Central memory CD8-positive, alpha-beta T cell (primary cell): ENCODE measurements at regions not wholly inside any gene's neighbourhood (a gene's known extent, or its start where the extent isn't known, plus 50 kb on each side); places are given as distances from the start of the nearest gene placed in this dataset.
"Not testable (repeated sequence)": the region's sequence is repeated elsewhere in the genome, so short reads cannot be mapped to it uniquely, and the experiment has no call there.

ENCODE experiments used
- ATAC-seq: fragments of 150-1000 bp; cut with Tn5 transposase; replicated peaks from 2 replicates; pipeline ENCODE4 v1.10.0; 2022; ENCODE audit warnings: mild to moderate bottlenecking, moderate FRiP score, moderate number of reproducible peaks; ENCODE audit not compliant: poor library complexity, severe bottlenecking; ENCODE audit errors: extremely low read depth
- DNase-seq, 2 donors: peaks; one replicate each; pipeline ENCODE4 v3.0.0; 2021; ENCODE audit warnings: low spot score in 2 of 2
- H3K27ac Mint-ChIP-seq: one replicate; pipeline ENCODE4 v1.8.0; 2022; ENCODE audit warnings: low read depth, mild to moderate bottlenecking, moderate library complexity, mixed read lengths
- H3K27me3 Mint-ChIP-seq: one replicate; pipeline ENCODE4 v1.8.0; 2022; ENCODE audit warnings: mixed read lengths
- H3K36me3 Mint-ChIP-seq: one replicate; pipeline ENCODE4 v1.8.0; 2022; ENCODE audit warnings: mild to moderate bottlenecking, moderate library complexity, mixed read lengths; ENCODE audit not compliant: insufficient read depth
- H3K4me1 Mint-ChIP-seq: one replicate; pipeline ENCODE4 v1.8.0; 2022; ENCODE audit warnings: mixed read lengths
- H3K4me3 Mint-ChIP-seq: one replicate; pipeline ENCODE4 v1.8.0; 2022; ENCODE audit warnings: mild to moderate bottlenecking, moderate library complexity, mixed read lengths
- H3K9me3 Mint-ChIP-seq: one replicate; pipeline ENCODE4 v1.8.0; 2022; ENCODE audit warnings: mixed read lengths

DNA sequence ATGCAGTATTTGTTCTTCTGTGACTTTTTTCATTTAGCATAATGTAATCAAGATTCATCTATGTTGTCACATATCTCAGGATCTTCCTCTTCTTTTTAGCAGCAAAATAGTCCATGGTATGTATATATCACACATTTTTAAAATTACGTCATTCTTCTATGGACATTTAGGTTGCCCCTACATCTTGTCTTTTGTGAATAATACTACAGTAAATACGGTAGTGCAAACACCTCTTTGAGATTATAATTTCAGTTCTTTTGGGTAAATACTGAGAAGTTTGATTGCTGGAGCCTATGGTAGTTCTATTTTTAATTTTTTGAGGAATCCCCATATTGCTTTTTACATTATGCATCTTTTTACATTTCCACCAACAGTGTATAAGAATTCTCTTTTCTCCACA lies 1174.9 kb downstream of the NSUN3 start:
- Mint-ChIP-seq H3K9me3 (peaks cover 31% of the 10 kb centered on the region), H3K4me3 (no peak overlapping the region), H3K27me3 (no peaks in the 10 kb centered on the region), H3K4me1 (no peaks in the 10 kb centered on the region), H3K36me3 (no peaks in the 10 kb centered on the region), H3K27ac (no peak overlapping the region)
- DNase-seq = no peak
- ATAC-seq = no peak

DNA sequence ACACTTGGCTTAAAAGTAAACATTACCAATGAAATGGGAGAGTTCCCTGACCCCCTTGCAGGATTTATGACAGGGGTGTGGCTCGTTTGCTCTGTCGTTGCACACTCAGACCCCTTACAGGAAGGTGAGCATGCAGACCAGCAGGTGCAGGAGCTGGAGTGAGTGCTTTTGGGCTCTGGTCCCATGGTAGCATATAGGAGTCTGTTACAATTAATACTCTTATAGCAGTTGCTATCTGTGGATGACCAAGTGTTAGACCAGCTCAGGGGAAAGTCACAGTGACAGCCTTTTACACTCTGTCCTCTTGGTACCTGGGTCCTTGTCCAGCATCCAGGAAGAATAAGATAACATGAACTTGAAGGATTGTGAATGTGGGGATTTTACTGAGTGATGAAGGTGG lies 1177.5 kb downstream of the NSUN3 start:
- ATAC-seq = no peak
- H3K4me3 Mint-ChIP-seq = no peak overlapping the region
- no peaks in the 10 kb centered on the region for H3K27me3 Mint-ChIP-seq

DNA sequence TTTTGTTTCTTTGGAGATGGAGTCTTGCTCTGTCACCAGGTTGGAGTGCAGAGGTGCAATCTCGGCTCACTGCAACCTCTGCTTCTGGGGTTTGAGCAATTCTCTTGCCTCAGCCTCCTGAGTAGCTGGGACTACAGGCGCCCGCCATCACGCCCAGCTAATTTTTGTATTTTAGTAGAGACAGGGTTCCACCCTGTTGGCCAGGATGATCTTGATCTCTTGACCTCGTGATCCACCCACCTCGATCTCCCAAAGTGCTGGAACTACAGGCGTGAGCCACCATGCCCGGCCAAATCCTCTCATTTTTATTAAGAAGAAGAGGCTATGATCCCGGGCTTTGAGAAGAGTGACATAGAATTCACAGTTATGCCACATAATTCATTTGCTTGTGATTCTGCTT lies 1178.4 kb downstream of the NSUN3 start:
- not testable (repeated sequence) for H3K36me3 Mint-ChIP-seq, H3K4me1 Mint-ChIP-seq, DNase-seq, H3K4me3 Mint-ChIP-seq, H3K27me3 Mint-ChIP-seq, H3K27ac Mint-ChIP-seq, ATAC-seq
- H3K9me3 Mint-ChIP-seq = peaks cover 32% of the 10 kb centered on the region

More for the DNA sequence above, 1177.5 kb downstream of the NSUN3 start:
- Mint-ChIP-seq H3K36me3 (no peaks in the 10 kb centered on the region), H3K27ac (no peak overlapping the region), H3K4me1 (no peaks in the 10 kb centered on the region), H3K9me3 (peaks cover 26% of the 10 kb centered on the region)
- no peak for DNase-seq

DNA sequence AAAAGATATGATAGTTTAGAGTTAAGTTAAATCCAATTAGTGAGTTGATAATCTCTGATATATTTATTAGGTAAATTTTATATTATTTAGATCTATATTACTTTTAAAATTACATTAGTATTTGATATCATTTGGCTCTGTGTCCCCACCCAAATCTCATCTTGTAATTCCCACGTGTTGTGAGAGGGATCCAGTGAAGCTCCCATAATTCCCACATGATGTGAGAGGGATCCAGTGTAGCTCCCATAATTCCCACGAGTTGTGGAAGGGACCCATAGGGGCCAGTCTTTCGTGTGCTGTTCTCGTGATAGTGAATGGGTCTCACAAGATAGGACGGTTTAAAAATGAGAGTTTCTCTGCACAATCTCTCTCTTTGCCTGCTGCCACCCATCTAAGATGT lies 1183.6 kb downstream of the NSUN3 start:
- Mint-ChIP-seq H3K27ac (no peak overlapping the region), H3K27me3 (no peaks in the 10 kb centered on the region), H3K4me3 (no peak overlapping the region), H3K36me3 (no peaks in the 10 kb centered on the region), H3K9me3 (peaks cover 7% of the 10 kb centered on the region), H3K4me1 (no peaks in the 10 kb centered on the region)
- no peak for DNase-seq
- ATAC-seq = no peak

DNA sequence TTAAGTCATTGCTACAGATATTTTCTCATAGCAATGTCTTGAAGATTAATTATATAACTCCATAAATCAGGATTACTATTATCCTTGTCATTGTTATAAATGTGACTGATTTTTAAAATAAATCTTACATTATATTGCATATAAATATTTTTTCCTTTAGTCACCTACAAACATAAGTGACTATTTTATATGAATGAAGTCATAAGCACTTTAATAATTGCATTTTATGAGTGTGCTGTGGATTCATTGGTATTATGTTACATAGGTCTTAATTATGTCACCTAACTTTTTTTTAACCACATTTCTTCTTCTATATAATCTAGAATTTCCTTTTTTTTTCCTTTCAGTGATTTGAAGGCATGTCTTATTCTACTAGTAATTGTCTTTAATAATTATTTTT lies 1191.2 kb downstream of the NSUN3 start:
- no peak for DNase-seq
- peaks cover 18% of the 10 kb centered on the region for H3K9me3 Mint-ChIP-seq
- no peaks in the 10 kb centered on the region for H3K27me3 Mint-ChIP-seq
- H3K36me3 Mint-ChIP-seq = no peaks in the 10 kb centered on the region
- no peak for ATAC-seq
- H3K4me3 Mint-ChIP-seq = no peak overlapping the region
- H3K4me1 Mint-ChIP-seq = no peaks in the 10 kb centered on the region
- H3K27ac Mint-ChIP-seq = no peak overlapping the region

DNA sequence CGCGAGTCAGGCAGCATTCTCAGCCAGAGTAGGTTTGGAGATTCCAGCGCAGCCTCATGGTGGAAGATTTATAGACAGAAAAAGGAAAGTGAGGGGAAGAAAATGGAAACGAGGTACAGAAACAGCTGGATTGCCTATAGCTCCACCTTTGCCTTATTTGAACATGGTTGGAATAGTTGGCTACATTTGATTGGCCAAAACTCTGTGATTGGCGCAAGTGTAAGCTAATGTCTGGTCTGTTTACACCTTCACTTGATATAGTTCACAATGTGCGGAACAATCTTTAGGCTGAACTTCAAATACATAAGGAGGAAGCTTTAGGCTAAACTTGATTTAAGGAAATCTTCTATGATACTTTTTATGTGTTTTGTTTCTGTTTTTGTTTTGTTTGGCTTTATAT lies 1191.9 kb downstream of the NSUN3 start:
- Mint-ChIP-seq H3K9me3 (peaks cover 18% of the 10 kb centered on the region), H3K27me3 (no peaks in the 10 kb centered on the region)

DNA sequence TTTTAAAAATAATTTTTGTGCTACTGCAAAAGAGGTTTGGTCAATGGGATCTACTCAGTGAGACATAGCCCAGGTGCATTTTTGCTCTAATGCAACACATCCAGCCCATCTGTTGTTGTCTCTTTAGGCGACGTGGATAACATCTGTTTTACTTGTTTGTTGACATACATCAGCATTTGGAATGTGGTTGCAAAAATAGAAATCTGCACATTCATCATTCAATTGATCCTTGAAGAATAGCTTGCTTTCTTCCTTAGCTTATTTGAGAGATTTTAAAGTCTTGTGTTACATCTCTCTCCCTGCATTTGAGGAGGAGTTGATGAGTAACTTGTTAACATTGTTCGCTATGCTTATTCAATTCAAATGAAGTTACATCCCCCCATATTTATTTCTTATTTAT lies 1202.3 kb downstream of the NSUN3 start:
- no peaks in the 10 kb centered on the region for H3K36me3 Mint-ChIP-seq
- no peaks in the 10 kb centered on the region for H3K4me1 Mint-ChIP-seq
- no peak for ATAC-seq
- peaks cover 11% of the 10 kb centered on the region for H3K9me3 Mint-ChIP-seq
- DNase-seq = no peak
- H3K4me3 Mint-ChIP-seq = no peak overlapping the region
- no peak overlapping the region for H3K27ac Mint-ChIP-seq
- H3K27me3 Mint-ChIP-seq = no peaks in the 10 kb centered on the region

More for the DNA sequence above, 1191.9 kb downstream of the NSUN3 start:
- no peak for ATAC-seq
- Mint-ChIP-seq H3K4me1 (no peaks in the 10 kb centered on the region), H3K27ac (no peak overlapping the region), H3K36me3 (no peaks in the 10 kb centered on the region), H3K4me3 (no peak overlapping the region)
- no peak for DNase-seq

DNA sequence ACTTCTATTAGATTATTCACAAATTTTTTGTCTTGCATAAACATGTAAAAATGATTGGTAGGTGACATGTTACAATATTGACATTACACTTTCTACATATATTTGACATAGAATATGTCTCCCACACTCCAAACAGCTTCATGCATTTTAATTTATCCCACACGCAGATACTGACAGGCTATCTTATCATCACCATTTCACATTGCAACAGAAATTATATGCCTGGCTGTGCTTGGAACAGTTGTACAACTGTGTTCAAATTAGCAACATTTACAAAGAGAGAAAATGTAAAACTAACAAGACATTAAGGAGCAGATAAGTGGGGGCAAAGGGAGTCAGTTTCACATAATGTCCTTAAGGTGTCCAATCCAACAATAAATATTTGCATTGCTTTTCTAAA lies 1208.5 kb downstream of the NSUN3 start:
- no peak overlapping the region for H3K4me3 Mint-ChIP-seq
- peaks cover 11% of the 10 kb centered on the region for H3K9me3 Mint-ChIP-seq

DNA sequence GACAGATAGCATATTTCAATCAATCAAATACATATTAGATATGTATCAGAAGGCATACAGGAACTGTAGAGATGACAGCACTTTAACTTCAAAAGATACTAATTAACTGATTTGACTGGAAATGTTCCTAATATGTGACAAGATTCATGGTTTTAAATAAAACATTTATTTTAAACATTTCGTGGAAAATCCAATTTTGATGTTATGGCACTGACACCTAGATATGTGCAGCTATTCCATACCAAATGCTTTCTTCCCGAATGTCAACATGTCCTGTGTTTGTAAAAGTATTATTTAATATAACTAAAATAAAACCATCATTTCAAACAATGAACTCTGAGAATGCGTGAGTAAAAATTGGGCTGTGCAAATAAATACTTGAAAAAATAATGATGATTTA lies 1209.3 kb downstream of the NSUN3 start:
- Mint-ChIP-seq H3K36me3 (peaks cover 2% of the 10 kb centered on the region), H3K9me3 (peaks cover 11% of the 10 kb centered on the region), H3K27ac (no peak overlapping the region), H3K4me3 (no peak overlapping the region), H3K27me3 (no peaks in the 10 kb centered on the region), H3K4me1 (no peaks in the 10 kb centered on the region)
- ATAC-seq (no peak), DNase-seq (no peak)

More for the DNA sequence above, 1208.5 kb downstream of the NSUN3 start:
- Mint-ChIP-seq H3K4me1 (no peaks in the 10 kb centered on the region), H3K27me3 (no peaks in the 10 kb centered on the region), H3K36me3 (peaks cover 2% of the 10 kb centered on the region), H3K27ac (no peak overlapping the region)
- DNase-seq (no peak), ATAC-seq (no peak)

DNA sequence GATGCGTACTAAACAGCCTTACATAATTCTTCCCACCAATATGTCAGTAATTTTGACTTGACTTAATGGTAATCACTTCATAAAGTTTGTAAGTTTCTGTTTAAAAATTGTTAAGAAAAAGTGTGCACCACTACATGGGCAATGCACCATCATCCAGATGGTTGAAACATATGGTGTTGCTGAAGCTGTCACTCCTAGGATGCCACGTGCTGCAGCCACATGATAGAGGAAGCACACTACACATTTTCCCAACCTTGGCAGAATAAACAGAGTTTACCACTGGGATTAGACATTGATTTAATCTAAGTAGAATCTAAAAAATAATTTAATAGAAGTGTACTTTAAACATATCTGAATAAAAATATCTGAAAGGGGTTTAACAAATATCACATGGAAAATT lies 1209.9 kb downstream of the NSUN3 start:
- ATAC-seq (no peak), DNase-seq (no peak)
- no peaks in the 10 kb centered on the region for H3K4me1 Mint-ChIP-seq
- peaks cover 11% of the 10 kb centered on the region for H3K9me3 Mint-ChIP-seq
- H3K4me3 Mint-ChIP-seq = no peak overlapping the region
- H3K27ac Mint-ChIP-seq = no peak overlapping the region
- peaks cover 2% of the 10 kb centered on the region for H3K36me3 Mint-ChIP-seq
- H3K27me3 Mint-ChIP-seq = no peaks in the 10 kb centered on the region

DNA sequence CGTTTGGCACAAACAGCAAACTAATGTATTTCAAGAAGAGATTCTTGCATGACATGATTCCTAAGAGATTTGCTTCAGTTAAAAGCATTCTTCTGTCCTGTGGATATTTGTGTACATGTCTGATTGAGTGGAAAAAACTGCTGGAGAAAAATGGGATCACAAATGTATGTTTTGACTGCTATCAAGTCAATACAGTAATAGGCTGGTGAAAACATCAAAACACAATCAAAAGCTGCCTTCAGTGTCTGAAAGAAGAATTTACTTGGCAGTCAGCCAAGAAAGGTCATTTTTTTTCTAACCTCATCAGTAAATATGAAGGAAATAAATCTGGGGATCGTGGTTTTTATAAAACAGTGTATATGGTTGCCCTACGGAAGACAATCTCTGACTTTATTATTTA lies 1214.8 kb downstream of the NSUN3 start:
- ATAC-seq (no peak), DNase-seq (no peak)
- H3K9me3 Mint-ChIP-seq = peaks cover 6% of the 10 kb centered on the region
- H3K4me3 Mint-ChIP-seq = no peak overlapping the region
- H3K27me3 Mint-ChIP-seq = no peaks in the 10 kb centered on the region
- H3K36me3 Mint-ChIP-seq = no peaks in the 10 kb centered on the region
- no peak overlapping the region for H3K27ac Mint-ChIP-seq
- H3K4me1 Mint-ChIP-seq = no peaks in the 10 kb centered on the region

DNA sequence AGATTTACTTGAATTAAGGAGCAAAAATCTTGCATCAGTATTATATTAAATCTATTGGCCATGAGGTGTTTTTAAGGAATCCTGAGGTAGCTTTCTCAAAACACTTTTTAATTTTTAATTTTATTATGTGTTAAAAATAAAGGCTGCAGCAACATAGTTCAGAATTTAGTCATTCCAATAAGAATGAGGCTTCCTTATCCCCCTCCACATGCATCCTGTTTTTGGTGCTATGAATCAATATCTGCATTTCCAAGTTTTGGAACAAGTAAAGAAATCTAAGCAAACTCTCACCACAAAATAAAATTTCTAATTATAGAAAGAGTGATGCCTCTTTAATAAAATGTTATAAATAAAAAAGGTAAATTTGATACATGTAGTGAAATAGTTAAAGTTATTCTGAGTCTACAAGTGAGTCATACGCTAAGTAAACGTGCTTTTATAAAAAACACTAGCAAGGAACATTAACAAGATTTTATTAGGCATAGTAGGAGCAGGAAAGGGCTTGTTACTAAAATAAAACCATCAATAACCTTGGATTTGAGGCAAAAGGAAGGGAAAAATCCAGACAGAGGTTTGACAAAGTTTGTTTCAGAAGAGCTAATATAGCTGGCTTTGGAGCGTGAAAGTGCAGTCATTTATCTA lies 1218.0 kb downstream of the NSUN3 start:
- ATAC-seq (no peak), DNase-seq (no peak)
- no peak overlapping the region for H3K27ac Mint-ChIP-seq
- H3K36me3 Mint-ChIP-seq = peaks cover 2% of the 10 kb centered on the region
- no peaks in the 10 kb centered on the region for H3K27me3 Mint-ChIP-seq
- H3K4me3 Mint-ChIP-seq = no peak overlapping the region
- H3K9me3 Mint-ChIP-seq = no peaks in the 10 kb centered on the region
- no peaks in the 10 kb centered on the region for H3K4me1 Mint-ChIP-seq

DNA sequence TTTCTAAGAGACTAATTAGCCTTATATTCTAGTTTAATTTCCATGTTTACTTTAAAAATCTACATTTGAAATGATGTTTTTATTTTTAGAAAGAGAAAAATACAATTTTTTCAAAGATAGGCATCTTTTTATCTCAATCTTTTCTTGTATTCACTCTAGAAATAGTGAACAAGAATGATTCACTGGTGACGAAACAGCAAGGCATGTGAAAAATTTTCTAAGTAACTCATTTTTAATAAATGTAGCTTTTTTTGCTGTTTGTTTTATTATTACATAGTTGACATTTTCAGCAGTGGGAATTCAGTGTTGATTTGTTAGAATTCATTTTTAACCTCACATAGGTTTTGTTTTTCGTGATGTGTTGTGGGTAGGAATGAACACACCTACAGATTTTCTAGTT lies 1226.4 kb downstream of the NSUN3 start:
- peaks cover 3% of the 10 kb centered on the region for H3K36me3 Mint-ChIP-seq

More for the DNA sequence above, 1226.4 kb downstream of the NSUN3 start:
- Mint-ChIP-seq H3K27me3 (no peaks in the 10 kb centered on the region), H3K27ac (no peak overlapping the region), H3K4me1 (no peaks in the 10 kb centered on the region), H3K4me3 (no peak overlapping the region), H3K9me3 (peaks cover 12% of the 10 kb centered on the region)
- DNase-seq = no peak
- no peak for ATAC-seq
